CD4-positive, alpha-beta T cell treated with Interleukin-6 at 100 ng/mL for 8 hours (primary cell): ENCODE measurements at regions not wholly inside any gene's neighbourhood (a gene's known extent, or its start where the extent isn't known, plus 50 kb on each side); places are given as distances from the start of the nearest gene placed in this dataset.
"Not testable (repeated sequence)": the region's sequence is repeated elsewhere in the genome, so short reads cannot be mapped to it uniquely, and the experiment has no call there.

Source experiments
- DNase-seq: peaks from one replicate; pipeline ENCODE4 v3.0.0-alpha.2; 2020; ENCODE audit warnings: mixed read lengths, low spot score

- DNase-seq, result no peak
These were observed 150.8 kb downstream of the SOX4 start for GRCh38 chr6:21744331-21744730.

DNA sequence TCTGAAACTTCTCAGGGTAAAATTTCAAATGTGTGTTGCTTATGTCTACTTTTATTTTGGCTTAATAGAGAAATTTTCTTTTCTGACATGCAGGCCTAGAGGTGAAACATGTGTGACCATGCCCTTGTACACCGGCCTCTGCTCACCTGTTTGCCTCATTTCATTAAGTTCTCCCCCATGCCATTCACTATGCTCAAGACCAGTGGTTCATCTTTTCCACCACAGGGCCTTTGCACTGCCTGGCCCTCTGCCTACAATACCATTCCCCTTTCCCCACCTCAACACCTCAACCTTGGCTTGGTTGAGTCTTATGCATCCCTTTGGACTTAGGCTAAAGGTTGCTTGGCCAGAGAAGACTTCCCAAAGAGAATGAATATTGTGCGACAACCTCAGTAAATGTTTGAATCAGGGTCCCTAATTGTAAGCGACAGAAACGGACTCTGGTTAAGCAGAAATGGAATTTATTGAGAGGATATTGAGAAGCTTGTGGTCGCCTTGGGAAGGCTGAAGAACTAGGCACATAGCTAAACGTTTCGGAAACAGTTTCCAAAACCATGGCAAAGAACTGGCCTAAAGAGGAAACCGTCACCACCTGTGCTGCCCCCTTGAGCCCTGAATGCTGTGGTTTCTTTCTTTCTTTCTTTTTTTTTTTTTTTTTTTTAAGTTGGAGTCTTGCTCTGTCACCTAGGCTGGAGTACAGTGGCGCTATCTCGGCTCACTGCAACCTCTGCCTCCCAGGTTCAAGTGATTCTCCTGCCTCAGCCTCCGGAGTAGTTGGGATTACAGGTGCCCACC lies 152.2 kb downstream of the SOX4 start:
- DNase-seq, result no peak

DNA sequence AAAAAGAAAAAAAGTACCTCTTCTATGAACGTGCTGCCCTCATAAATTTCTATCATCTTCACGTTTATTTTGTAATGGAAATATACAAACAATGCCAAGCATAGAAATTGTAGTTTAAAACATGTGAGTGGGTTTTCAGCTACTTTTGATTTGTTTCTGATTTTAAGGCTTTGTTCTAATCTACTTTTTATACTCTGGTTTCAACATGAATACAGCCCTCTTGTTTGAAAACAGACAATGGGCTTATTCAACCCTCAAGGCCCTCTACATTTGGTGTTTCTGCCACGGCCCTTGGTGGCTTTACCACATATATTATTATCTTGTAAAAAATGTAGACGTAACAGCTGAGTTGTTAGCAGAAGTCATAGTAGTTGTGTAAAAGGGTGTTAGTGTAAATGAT lies 153.9 kb downstream of the SOX4 start:
- no peak for DNase-seq

GRCh38 chr6:21748343-21749056 lies 154.9 kb downstream of the SOX4 start:
- DNase-seq, result no peak

- DNase-seq, result no peak
These were observed 156.2 kb downstream of the SOX4 start for GRCh38 chr6:21749754-21750153.

DNA sequence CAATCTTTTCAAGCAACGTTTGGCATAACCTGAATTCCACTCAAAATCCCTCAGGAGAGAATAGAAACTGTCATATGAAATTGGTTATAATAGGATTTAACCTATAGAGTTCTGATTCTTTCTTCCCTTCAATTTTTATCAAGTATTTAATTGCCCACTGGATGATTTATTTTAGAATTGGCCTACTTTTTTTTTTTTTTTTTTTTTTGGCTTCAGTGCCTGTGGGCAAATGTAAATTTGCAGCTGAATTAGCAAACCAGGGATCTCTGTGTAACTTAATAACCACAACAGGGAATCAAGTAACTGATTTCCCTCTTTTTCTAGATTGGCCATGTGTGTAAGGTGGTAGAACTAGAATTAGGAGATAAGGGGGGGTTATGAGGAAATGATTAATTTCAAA lies 157.0 kb downstream of the SOX4 start:
- no peak for DNase-seq

DNA sequence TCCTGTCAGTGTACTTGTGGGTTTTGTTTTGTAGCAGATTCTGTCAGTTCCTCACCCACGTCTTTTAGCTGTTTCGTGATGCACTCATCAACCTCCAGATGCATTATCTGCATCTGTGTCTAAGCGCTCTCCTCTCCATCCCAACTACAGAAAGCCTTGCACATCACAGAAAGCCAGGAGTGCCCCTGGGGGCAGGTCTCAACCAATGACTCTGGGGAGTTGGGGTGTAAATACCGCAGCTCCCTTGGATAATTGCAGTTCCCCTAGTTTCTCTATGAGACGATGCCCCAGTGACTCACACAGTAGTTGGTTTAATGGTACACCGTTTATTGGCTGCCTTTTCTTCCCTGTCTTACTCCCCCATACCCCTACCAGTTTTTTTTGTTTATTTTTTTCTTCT lies 158.1 kb downstream of the SOX4 start:
- DNase-seq, result no peak

DNA sequence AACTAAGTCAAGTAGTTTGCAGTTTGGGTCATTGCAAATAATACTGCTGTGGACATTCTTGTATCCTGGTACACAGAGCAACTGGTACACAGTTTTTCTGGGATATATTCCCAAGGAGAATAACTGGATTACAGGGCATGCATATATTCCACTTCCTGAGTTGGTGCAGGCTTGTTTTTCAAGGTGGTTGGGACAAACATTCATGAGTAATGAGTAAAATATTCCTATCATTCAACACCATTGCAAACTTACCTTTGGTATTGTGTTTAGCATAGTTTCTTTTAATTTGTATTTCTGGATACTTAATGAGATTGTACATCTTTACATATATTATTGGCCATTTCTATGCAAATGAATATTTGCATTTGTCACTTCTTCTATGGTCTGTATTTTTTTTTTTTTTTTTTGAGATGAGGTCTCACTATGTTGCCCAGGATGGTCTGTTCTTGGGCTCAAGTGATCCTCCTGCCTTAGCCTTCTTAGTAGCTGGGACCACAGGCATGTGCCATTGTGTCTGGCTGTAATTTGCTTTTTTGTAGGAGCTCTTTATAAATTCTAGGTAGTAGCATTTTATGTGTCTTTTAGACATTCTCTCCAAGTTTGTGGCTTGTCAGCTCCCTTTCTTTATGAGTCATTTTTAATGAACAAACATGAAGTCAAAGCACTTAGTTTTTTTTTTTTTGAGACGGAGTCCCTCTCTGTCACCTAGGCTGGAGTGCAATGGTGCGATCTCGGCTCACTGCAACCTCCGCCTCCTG lies 158.7 kb downstream of the SOX4 start:
- no peak for DNase-seq

DNA sequence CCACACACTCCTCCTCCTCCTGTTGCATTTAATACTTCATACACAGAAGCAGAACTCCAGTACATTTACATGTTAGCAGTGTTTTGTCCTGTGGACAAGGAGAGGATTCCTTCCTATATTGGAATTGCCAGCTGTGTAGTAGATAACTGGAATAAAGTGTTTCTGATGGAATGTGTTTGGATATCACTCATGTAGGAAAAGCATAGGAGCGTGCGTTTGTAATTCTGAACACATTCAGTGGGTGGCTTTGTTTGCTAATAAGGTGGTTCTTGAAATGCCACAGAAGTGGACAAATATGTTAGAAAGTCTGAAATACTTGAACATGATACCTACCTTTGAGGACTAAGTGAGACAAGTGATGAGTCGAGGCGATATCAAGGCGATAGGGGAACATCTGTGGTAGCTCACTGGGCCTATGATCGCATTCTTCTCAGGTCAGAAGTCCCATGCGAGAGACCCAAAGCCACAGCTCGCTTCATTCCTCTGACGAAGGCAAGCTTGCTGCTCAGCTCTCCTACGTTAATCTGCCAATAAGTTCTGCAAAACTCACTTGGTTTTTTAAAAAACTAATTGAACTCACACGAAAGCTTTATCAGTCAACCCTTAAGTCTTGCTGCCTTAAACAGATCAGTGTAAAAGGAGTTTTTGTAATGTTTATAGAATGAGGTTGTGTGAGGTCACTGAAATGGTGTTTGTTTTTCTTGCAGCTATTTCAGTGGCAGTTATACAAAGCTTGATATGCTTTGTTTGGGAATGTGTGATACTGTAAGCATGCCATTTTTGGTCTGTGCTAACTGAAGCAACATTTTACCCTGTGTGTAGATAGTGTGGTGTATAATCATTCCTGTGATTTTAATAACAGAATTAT lies 159.9 kb downstream of the SOX4 start:
- DNase-seq, result no peak

GRCh38 chr6:21754891-21755290 lies 161.3 kb downstream of the SOX4 start:
- DNase-seq, result no peak

DNA sequence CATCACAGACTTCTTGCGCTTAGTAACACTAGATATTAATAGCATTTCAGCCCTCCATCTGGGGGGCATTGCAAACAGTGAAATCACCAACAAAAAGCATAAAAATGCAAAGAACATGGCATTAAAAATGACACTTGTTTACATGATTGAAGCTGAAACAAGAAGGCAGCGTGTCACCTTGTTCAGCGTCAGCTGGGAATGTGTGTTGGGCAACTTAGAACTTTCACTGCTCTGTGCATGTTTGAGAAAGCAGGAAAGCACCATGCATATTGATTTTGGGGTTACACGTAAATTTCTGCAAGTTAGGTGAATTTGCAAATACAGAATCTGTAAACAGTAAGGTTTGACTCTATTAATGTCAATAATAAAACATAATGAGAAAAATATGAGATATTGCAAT lies 162.9 kb downstream of the SOX4 start:
- DNase-seq, result no peak

- not testable (repeated sequence) for DNase-seq
These were observed 163.8 kb downstream of the SOX4 start for GRCh38 chr6:21757392-21757791.

- DNase-seq, result no peak
These were observed 166.2 kb downstream of the SOX4 start for GRCh38 chr6:21759721-21760120.

DNA sequence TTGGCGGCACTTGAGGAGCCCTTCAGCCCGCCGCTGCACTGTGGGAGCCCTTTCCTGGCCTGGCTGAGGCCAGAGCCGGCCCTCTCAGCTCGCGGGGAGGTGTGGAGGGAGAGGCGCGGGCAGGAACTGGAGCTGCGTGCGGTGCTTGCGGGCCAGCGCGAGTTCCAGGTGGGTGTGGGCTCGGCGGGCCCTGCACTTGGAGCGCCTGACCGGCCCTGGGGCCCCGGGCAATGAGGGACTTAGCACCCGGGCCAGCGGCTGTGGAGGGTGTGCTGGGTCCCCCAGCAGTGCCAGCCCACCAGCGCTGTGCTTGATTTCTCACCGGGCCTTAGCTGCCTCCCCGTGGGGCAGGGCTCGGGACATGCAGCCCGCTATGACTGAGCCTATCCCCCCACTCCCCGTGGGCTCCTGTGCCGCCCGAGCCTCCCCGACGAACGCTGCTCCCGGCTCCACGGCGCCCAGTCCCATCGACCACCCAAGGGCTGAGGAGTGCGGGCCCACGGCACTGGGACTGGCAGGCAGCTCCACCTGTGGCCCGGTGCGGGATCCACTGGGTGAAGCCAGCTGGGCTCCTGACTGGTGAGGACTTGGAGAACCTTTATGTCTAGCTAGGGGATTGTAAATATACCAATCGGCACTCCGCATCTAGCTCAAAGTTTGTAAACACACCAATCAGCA lies 167.6 kb downstream of the SOX4 start:
- DNase-seq, result not testable (repeated sequence)

DNA sequence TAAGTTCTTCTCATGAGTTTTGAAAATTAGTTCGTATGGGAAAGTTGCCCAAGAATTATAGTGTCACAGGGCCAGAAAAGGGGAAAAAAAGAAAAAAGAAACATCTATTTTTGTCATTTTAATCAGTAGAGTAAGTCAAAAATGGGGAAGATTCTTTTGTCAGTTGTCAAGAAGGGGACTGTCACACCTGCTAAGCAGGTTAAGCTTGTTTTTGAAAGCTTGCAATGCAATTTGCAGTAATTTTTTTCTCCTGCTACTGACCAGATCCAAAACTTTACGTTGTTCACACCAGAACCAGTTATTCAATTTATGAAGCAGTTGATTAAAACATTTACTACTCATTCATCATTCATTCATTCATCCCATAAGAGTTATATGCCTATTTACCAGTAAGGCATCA lies 171.4 kb downstream of the SOX4 start:
- DNase-seq, result no peak

- DNase-seq, result no peak
These were observed 174.5 kb downstream of the SOX4 start for GRCh38 chr6:21767891-21768648.

- no peak for DNase-seq
These were observed 175.9 kb downstream of the SOX4 start for GRCh38 chr6:21769405-21769861.

DNA sequence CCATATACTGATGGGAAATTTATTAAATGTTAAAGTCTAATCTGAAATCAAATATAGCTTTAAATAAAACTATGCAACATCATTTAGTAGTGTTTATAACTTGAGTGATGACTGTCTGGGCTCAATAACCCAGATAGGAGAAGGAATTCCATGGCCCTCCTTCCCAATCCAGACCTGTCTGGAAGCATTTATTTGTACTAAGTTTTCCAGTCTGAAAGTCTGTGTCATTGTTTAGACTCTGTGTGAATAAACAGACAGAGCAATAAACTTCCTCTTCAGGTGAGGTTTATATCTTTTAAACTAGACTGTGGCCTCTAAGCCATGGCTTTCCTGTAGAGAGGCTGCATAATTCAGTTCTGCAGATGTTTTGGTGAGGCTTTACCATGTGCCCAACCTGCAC lies 176.4 kb downstream of the SOX4 start:
- DNase-seq, result no peak

DNA sequence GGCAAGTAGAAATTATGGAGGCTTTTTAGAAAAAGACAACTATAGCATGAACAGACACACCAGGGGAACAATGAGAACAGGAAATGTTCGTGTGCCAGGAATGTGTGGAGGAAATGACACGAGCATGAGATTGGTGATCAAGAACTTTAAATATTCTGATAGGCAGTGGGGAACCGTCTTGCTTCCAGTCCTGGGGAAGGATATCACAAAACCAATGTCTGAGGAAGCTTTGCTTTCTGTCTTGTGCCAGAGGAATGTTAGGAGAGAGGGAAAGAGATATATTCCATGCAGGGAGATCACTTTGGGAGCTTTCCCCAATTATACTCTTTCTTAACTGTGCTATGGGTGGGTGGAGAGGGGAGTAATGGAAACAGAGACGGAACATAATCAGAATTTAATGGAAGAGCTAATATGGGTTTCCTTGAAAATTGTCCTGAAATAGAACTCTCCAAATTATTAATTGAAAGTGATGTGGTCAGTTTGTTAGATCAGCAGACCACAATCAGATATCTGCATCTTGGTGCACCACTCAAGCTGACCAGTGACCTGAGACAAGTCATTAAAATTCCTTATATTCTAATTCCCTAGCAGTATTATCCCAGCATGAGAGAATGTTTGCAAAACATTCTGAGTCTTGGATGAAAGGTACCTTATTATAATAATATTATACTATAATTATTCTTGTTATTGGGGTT lies 178.2 kb downstream of the SOX4 start:
- no peak for DNase-seq

DNA sequence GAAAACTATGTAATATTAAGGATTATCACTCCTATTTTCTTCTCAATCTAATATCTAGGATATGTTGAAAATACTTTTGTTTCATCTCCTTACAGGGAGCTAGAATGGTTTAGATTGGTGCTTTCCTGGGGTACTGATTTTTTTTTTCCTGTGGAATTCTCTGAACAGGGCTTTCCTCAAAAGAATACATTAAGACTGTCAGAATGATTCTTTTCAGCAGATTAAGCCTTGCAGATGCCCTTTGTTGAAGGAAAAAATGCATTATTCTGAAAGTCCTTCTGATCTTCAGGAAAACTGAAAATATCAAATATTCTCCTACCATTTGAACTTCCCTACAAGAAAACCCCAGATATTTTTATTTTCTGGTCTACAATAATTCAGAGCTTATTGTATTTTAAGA lies 178.9 kb downstream of the SOX4 start:
- no peak for DNase-seq
